ENCODE measurements at regions not wholly inside any gene's neighbourhood (a gene's known extent, or its start where the extent isn't known, plus 50 kb on each side); places are given as distances from the start of the nearest gene placed in this dataset.

- DNase-seq (ENCODE audit: insufficient read length, low spot score) = no peak
- FAIRE-seq = no peak
These were observed 57.7 kb downstream of the LRRC30 start for GRCh38 chr18:7288544-7288943.

- no peak for FAIRE-seq
- no peak for DNase-seq (ENCODE audit: insufficient read length, low spot score)
These were observed 59.2 kb downstream of the LRRC30 start for GRCh38 chr18:7290077-7290476.

DNA sequence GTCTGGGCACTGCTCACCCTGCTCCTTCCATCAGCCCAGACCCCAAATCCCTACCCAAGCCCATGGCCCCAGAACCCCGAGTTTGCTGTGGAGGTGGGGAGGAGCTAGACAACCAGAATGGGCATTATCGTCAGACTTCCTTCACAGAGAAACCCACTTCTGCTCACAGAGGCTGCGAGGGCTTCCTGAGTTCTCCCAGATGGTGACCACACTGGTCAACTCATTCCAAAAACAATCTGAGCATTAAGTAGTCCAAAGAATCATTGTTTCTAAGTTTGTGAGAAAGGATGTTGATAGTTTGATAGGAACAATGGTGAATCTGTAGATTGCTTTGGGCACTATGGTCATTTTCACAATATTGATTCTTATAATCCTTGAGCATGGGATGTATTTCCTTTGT, 60.2 kb downstream of the LRRC30 start:
- no peak for DNase-seq (ENCODE audit: insufficient read length, low spot score)
- no peak for FAIRE-seq

DNA sequence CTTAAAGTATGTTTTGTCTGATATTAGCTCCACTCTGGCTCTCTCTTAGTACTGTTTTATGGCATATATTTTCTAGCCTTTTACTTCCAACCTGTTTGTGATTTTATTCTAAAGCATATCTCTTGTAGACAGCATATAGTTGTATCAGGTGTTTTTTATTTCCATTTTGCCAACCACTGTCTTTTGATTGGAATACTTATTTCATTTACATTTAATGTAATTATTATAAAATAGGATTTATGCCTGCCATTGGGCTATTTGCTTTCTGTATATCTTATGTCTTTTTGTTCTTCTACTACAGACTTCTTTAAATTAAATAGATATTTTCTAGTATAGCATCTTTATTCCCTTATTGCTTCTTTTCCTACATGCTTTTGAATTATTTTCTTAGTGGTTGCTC, 67.3 kb downstream of the LRRC30 start:
- FAIRE-seq (no peak), DNase-seq (ENCODE audit: insufficient read length, low spot score) (no peak)

DNA sequence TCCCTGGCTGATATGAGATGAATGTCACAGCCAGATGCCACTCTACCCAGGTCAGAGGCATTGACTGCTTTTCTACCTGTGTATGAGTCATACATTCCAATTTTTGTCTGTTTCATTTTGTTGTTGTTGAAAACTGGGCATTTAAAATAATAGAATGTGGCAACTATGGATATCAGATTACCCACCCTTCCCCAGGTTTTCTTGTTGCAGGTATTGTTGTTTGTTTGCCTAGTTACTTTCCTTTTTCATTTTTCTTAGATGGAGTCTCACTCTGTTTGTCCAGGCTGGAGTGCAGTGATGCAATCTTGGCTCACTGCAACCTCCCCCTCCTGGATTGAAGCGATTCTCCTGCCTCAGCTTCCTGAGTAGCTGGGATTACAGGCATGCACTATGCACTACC, 70.2 kb downstream of the LRRC30 start:
- DNase-seq (ENCODE audit: insufficient read length, low spot score) (no peak), FAIRE-seq (no peak)

DNA sequence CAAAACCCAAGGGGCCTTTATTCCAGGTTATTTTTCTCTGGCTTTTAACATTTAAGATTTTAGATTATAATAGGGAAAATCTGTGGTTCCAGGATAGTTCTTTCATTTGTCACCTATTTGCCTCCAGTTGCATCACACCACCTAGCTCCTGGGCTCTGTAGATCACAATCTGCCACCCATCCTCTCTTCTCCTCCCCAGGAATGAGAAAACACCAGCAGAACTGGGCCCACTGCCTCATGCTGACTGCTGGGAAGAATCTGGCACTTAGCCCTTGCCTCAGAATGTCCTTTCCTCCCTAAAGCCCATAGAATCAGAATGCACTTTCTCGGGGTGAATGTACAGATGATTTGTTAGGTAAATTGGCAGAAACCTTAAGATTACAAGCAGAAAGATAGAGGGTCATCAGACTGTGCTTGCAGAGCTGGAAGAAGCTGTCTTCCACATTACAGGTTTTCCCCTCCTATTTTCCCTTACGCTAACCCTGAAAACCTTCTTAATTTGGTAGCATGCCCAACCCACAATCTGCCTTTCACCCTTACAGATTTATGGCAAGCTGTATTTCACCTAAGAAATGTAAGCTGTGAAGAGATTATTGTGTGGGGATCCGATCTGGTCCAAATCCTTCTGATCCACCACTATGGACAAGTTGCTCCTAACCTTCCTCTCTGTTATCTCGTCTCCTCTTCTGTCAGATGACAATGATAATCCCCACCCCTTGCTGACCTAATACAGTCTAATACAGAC, 72.6 kb downstream of the LRRC30 start:
- no peak for FAIRE-seq

GRCh38 chr18:7304061-7304370, 73.1 kb downstream of the LRRC30 start:
- FAIRE-seq (no peak), DNase-seq (ENCODE audit: insufficient read length, low spot score) (no peak)

More for the DNA sequence above, 72.6 kb downstream of the LRRC30 start:
- DNase-seq (ENCODE audit: insufficient read length, low spot score) = no peak

DNA sequence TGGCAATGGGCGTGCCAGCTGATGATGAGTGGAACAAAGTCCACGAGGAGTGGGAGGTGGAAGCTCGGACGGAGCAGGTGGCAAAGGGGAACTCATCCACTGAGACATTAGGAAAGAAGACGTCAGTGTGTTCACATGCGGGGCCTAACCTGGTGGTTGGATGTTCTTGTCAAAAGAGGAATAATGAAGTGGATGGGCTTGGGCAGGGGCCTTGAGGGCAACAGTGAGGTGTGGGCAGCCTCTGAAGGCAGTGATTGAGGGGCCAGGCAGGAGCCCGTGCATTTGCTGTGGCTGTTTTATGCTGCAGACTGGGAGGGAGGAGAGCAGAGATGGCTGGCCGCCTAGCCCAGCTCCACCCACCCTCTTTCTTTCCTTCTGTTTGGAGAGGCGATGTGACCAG, 74.5 kb downstream of the LRRC30 start:
- no peak for FAIRE-seq

DNA sequence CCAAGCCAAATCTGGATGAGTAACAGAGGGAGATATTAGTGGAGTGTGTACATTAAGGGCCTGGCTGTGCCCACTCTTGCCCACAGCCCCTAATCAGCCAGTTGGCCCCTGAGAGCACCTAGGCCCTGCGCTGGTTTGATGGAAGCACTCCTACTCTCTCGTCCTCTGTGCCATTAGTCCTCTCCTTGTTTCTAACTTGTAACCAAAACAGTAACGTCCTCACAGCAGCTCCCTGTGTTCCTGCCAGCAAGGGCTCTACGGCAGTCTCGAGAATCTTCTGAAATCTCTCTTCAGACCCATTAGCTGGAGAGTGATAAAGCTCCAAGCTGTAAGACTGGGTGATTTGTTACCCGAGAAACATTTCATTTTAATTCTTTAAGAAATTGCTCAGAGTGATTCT, 76.1 kb downstream of the LRRC30 start:
- FAIRE-seq = no peak
- no peak for DNase-seq (ENCODE audit: insufficient read length, low spot score)

More for the DNA sequence above, 74.5 kb downstream of the LRRC30 start:
- DNase-seq (ENCODE audit: insufficient read length, low spot score) = no peak

DNA sequence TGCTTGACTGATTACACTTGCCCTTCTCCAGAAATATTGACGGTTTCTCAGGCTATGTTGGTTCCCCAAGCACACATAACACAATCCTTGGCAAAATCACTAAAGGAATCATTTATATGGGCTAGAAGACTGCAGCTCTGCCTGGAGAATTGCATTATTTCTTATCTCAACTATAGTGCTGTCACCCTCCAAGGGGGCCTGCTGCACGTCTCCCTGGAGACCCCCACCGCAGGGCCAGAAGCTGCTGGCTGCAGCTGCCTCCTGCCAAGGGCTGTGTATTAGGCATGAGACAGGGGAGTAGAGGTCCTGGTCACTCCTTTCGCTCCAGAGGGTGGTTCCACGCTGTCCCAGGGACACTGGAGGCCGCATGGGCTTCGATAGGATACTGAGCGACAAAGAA, 76.6 kb downstream of the LRRC30 start:
- DNase-seq (ENCODE audit: insufficient read length, low spot score) (no peak), FAIRE-seq (no peak)

- DNase-seq (ENCODE audit: insufficient read length, low spot score) (no peak), FAIRE-seq (no peak)
These were observed 86.9 kb downstream of the LRRC30 start for GRCh38 chr18:7317804-7318231.

- no peak for FAIRE-seq
- no peak for DNase-seq (ENCODE audit: insufficient read length, low spot score)
These were observed 88.3 kb downstream of the LRRC30 start for GRCh38 chr18:7319161-7319560.

- FAIRE-seq (no peak), DNase-seq (ENCODE audit: insufficient read length, low spot score) (no peak)
These were observed 90.9 kb downstream of the LRRC30 start for GRCh38 chr18:7321831-7322230.

DNA sequence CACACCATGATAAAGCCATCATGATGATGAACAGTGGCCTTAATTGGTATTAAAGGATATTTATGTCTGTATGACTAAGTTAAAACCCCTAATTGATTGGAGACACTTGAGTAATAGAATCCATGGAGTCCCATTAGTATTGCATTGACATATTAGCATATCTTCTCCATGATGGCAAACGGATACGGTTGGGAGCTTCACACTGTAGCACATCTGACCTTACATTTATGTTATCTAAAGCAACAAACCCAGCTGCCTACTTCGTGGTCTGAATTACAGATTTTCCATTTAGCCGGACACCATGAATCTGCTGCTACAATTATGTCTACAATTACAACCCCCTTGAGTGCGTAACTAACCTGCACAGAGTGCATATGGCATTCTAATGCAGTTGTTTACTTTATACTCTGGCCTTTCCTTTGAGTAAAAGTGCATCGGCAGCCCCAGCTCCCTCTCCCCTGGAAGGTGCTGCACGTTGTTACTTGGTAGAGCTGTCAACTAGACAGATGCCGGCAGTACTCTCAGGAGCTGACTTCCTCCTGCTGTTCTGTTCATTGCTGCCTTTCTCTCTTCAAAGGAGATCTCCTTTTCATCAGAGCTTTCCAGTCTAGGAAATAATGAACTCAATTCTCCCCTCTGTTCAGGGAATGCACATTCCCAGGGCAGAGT, 92.1 kb downstream of the LRRC30 start:
- DNase-seq (ENCODE audit: insufficient read length, low spot score) (no peak), FAIRE-seq (no peak)

DNA sequence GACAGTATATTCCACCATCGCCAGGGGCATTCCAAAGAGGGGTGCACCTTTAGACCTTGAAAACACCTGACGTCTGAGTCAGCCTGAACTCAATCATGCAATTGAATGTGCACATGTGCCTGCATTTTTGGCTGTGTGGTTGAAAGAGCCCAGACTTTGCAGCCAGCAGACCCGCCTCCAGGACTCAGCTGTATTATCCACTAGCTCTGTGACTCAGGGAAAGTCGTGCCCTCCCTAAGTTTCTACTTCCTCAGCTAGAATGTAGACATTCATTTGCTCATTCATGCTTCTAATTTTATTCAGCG, 94.2 kb downstream of the LRRC30 start:
- no peak for DNase-seq (ENCODE audit: insufficient read length, low spot score)

DNA sequence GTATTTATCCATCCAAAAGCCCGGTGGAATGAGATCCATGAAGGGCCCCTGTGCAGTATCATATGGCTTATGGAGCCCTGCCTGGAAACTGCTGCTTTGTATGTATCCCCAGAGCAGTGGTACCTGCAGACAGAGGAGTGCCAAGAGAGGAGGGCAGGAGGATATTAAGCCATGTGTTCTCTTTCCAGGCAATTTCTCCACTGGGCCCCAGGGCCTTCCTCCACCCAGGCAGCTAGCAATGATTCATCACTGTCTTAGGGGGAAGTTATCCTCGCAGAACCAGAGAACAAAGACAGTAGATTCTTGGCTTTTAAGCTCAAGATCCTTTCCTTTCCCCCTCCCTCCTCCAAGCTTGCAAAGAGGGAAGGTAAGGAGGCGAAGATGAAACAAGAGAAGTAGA, 98.1 kb downstream of the LRRC30 start:
- FAIRE-seq = no peak
- DNase-seq (ENCODE audit: insufficient read length, low spot score) = peak; percentile 26

More for the DNA sequence above, 94.2 kb downstream of the LRRC30 start:
- FAIRE-seq = no peak

DNA sequence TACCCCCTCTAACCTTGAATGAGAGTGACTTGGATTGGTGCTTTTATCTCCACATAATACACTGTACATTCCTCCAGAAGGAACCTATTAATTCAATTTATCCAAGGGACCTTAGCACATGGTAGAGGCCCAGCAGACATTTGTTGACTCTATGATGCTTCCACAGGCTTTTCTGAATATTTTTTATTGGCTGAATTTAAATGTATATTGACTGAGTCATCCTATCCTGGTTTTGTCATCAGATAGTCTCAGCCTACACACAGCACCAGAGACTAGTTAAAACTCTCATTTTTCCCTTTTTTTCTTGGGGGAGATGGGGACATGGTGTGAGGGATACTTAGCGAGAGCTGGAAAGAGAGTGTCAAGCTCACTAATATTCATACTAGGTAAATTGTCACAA, 101.6 kb downstream of the LRRC30 start:
- DNase-seq (ENCODE audit: insufficient read length, low spot score) = no peak
- FAIRE-seq = no peak

- FAIRE-seq (no peak), DNase-seq (ENCODE audit: insufficient read length, low spot score) (no peak)
These were observed 102.2 kb downstream of the LRRC30 start for GRCh38 chr18:7333025-7333562.

DNA sequence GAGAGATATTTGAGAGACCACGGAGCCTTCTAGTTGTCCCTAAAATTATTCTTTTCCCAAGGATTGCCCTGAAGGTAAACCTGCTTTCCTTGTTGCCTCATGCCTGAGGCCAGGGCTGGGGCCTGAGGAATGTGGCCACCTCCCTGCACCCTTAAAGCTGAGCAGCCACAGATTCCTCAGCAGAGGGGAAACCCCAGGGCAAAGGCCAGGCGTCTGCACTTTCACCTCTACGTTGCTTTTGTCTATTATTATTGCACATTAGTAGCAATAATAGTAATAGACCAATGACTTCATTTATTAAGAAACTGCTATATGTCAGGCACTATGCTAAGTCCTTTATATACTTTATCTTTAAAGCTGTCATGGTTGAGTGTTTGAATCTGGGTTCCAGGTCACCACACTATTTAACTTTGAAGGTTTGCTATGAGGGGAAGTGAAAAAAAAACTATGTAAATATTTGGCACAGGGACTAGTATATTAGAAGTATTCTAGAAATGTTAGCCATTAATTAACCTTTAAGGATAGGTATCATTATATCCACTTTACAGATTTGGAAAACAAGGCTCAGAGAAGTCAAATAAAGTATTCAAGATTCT, 104.2 kb downstream of the LRRC30 start:
- DNase-seq (ENCODE audit: insufficient read length, low spot score) (no peak), FAIRE-seq (no peak)

DNA sequence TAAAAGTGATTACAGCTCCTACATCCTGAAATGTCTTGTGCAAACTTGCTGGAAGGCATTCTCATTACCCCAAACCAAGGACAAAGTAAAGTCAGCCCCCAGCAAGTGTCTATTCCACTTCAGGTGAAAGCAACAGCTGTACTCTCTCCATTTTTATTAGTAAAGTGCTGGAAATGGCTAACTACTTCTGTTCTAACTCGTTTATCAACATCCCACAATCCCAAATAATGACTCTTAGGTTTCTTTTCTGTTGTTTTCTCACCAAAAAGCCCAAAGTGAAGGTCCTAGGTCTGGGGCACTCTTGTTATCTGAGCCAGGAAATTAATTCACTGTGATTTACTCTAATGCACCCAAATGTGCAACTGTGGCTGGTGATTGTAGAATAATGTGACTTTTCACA, 105.7 kb downstream of the LRRC30 start:
- no peak for FAIRE-seq
- no peak for DNase-seq (ENCODE audit: insufficient read length, low spot score)

GRCh38 chr18:7338846-7339245, 108.0 kb downstream of the LRRC30 start:
- DNase-seq (ENCODE audit: insufficient read length, low spot score) (no peak), FAIRE-seq (no peak)
